Ovary (tissue), 7 donors: ENCODE measurements at regions not wholly inside any gene's neighbourhood (a gene's known extent, or its start where the extent isn't known, plus 50 kb on each side); places are given as distances from the start of the nearest gene placed in this dataset.

Experiments
- DNase-seq, 5 donors: peaks; one replicate each; pipeline ENCODE4 v3.0.0-alpha.2; 2019 to 2020
- H3K27ac ChIP-seq, 2 donors: fragments of 200-600 bp; one replicate each; pipeline versions ENCODE4 v1.5.1 to v1.8.0; 2019 to 2022
- H3K27me3 ChIP-seq: fragments of 200-600 bp; one replicate; pipeline ENCODE4 v1.8.0; 2022
- H3K36me3 ChIP-seq: fragments of 200-600 bp; sonication (generic); one replicate; pipeline ENCODE4 v1.5.1; 2019
- H3K4me1 ChIP-seq: one replicate; pipeline ENCODE4 v1.8.1; 2013; ENCODE audit warnings: mild to moderate bottlenecking, moderate library complexity; ENCODE audit not compliant: insufficient read depth
- H3K4me3 ChIP-seq: fragments of 200-600 bp; sonication (generic); one replicate; pipeline ENCODE4 v1.5.1; 2017
- H3K9me3 ChIP-seq, 2 donors: fragments of 200-600 bp in 1 of 2; sonication (generic) in 1 of 2; one replicate each; pipeline versions ENCODE4 v1.5.1 to v1.8.1; 2013 to 2019; ENCODE audit warnings: mild to moderate bottlenecking in 1 of 2, moderate library complexity in 1 of 2
- CTCF ChIP-seq, 3 donors: fragments of 450-650 bp in 2 of 3; fragments of 200-600 bp in 1 of 3; IDR thresholded peaks; one replicate each; pipeline versions ENCODE4 v1.5.1 to v1.8.0; 2016 to 2022; ENCODE audit warnings: antibody characterized with exemption in 3 of 3, mild to moderate bottlenecking in 1 of 3
- EP300 ChIP-seq: sonication (generic); formaldehyde crosslinking; IDR thresholded peaks from one replicate; pipeline ENCODE4 v1.6.1; 2017; ENCODE audit warnings: antibody characterized with exemption
- POLR2A ChIP-seq: fragments of 450-650 bp; IDR thresholded peaks from one replicate; pipeline ENCODE4 v1.6.1; 2017; ENCODE audit warnings: antibody characterized with exemption, mild to moderate bottlenecking, moderate library complexity
- WGBS, 3 donors: extraction: QIAGEN DNeasy Blood & Tissue Kit in 1 of 3; methylation state at CpG; one replicate each; pipeline versions ENCODE4 v1.1.5 to v1.1.7; 2013 to 2017; 5-methylcytosine and 5-hydroxymethylcytosine counted together
- intact Hi-C, 4 donors: fragments of 100-400 bp; cut with DNase I; formaldehyde crosslinking; loops; one replicate each; pipeline versions ENCODE4 v1.11.0 to v1.15.1; 2022 to 2023
- donor health status: DM: no; HTN: no; CAD: no; lungs with moderate emphysema.
- donor health status: DM: no; HTN: no; CAD: no.
- donor health status: Bipolar disorder and iron deficiency.
- donor health status: DM: no; HTN: no; CAD: no.
- donor health status: DM: yes; HTN: yes; CAD: no.

DNA sequence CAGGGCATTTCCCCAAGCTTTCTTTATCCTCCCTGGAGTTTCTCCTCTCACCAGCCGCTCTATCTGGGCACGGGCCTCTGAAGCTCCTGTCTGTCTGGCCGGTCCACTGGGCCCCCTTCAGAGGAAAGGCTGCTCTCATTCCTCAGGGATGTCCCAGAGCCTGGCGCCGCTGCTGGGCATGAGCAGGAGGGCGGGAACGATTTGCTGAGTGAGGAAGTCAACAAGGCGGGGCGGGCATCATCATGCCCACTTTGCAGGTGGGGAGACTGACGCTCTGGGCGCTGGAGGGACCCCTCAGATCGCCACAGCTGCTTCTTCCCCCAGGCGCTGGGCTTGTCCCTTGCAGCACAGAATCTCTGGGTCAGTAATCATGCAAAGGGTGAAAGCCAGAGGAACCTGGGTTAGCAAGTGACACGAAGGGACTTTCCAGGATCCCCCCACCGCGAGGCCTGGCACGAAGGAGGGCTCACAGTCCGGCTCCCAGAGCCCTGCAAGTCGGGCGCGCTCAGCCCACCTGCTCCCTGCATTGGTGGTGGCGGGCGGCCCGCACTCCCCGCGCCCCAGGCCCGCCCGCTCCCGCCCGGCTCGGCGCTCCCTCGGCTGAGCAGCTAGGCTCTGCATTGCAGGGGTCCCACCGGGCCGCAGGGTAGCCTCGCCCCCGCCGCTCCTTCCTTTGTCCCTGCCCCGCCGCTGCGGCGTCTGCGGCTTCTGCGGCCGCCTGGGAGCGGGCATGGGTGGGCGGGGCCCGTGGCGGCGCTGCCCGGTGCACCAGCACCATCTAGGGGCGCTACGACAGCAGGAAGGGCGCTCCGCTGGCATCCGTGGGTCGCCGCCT, 157.8 kb downstream of the CYRIA start:
- H3K27me3 ChIP-seq, result no peaks in the 10 kb centered on the region
- intact Hi-C loops, result loop anchor here in 2 of 4 donors (5.0 to 10.0 kb wide), 3 partner anchors 553 to 873 kb away; no protein-coding TSS in a partner anchor
- no peaks in the 10 kb centered on the region for H3K36me3 ChIP-seq
- no peak overlapping the region for H3K4me3 ChIP-seq
- H3K4me1 ChIP-seq, result no peaks in the 10 kb centered on the region
- 8 to 16% (median 12%) methylated on average over 30 to 58 of the region's 58 CpGs for WGBS, 3 donors
- H3K9me3 ChIP-seq, result no peaks in the 10 kb centered on the region
- no peak overlapping the region for H3K27ac ChIP-seq
- TF ChIP-seq CTCF (IDR thresholded peaks at IDR 0.05), result peak in 2 of 3 donors; percentile 45 to 49
- TF ChIP-seq POLR2A, result no peak
- peak; percentile 19 to 67 (median 42) for DNase-seq

DNA sequence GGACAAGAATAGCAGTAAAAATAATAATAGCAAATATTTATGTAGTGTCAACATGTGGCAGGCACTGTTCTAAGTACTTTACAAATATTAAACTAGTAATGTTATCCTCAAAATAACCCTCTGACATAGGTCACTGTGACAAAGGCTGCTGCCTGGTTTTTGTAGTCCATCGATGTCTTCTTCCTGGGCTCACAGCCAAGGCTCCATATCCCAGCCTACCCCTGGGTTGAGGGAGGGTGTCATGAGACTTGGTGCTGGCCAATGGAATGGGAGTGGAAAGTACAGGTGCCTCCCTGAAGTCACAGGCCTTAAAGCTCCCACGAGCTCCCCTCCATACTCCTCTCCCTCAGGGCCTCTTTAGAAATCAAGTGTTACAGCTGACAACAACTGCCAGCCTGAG, 159.3 kb downstream of the CYRIA start:
- H3K27me3 ChIP-seq, result no peaks in the 10 kb centered on the region
- no peaks in the 10 kb centered on the region for H3K36me3 ChIP-seq
- 25 to 53% (median 37%) methylated on average over 2 of the region's 2 CpGs for WGBS, 3 donors
- DNase-seq, result no peak
- intact Hi-C loops, result loop anchor here in 2 of 4 donors (5.0 to 10.0 kb wide), 3 partner anchors 552 to 872 kb away; no protein-coding TSS in a partner anchor
- no peak overlapping the region for H3K4me3 ChIP-seq
- no peaks in the 10 kb centered on the region for H3K4me1 ChIP-seq
- H3K27ac ChIP-seq, result no peak overlapping the region
- TF ChIP-seq POLR2A (no peak), EP300 (no peak), CTCF (IDR thresholded peaks at IDR 0.05) (no peak)
- H3K9me3 ChIP-seq, result no peaks in the 10 kb centered on the region

DNA sequence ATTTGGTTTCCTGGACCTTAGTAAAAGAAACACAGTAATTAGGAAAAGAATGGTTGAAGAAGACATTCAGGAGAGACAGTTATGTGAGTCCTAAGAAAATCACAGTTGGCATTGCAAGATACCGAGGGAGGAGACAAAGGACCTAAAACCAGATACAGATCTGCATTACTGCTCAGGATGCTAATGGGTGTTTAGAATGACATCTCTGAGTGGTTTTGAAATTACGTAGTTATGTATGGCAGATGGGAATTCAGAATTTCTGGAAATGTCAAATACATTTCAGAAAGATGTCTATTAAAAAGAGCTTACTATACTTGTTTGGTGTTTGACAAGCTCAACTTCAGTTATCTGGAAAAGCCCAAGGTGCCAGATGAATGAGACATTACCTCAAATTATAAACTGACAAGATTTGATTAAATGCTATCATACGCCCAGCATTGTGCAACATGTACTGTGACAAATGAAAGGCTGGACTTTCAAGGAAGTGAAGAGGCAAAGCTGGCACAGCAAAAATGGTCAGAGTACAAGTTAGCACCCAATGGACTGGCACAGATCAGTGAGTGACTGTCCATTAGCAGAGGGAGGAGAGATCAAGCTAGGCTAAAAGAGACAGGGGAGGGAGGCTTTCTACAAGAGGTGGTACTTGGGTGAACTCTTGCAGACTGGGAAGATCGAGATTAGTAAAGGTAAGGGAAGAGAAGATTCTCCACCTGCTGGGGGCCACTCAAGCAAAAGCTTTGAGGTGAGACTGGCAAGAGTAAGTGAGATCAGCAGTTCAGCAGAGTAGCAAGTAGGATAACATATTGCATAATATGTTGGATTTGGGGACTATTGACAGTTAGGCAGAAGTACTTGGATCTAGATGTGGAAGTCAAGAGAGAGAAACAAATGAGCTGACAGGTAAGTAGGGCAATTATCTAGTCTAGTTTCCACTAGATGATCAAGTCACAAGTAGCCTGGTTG, 168.9 kb downstream of the CYRIA start:
- WGBS, 3 donors, result 69 to 88% (median 79%) methylated on average over 4 of the region's 4 CpGs
- intact Hi-C loops, result no loop called here

More for the DNA sequence above, 168.9 kb downstream of the CYRIA start:
- H3K4me1 ChIP-seq, result no peaks in the 10 kb centered on the region
- no peaks in the 10 kb centered on the region for H3K9me3 ChIP-seq
- no peak overlapping the region for H3K27ac ChIP-seq
- H3K36me3 ChIP-seq, result no peaks in the 10 kb centered on the region
- TF ChIP-seq CTCF (IDR thresholded peaks at IDR 0.05) (no peak), EP300 (no peak), POLR2A (no peak)
- H3K4me3 ChIP-seq, result no peak overlapping the region
- no peaks in the 10 kb centered on the region for H3K27me3 ChIP-seq
- DNase-seq, result no peak
